GM23338 (cell line): ENCODE measurements at regions not wholly inside any gene's neighbourhood (a gene's known extent, or its start where the extent isn't known, plus 50 kb on each side); places are given as distances from the start of the nearest gene placed in this dataset.

Experiments used
- ATAC-seq: fragments of 200-7000 bp; cut with Tn5 transposase; 3 replicates; pipeline ENCODE4 v1.9.1; 2020
- DNase-seq: peaks from one replicate; pipeline ENCODE4 v3.0.0-alpha.2; 2015; ENCODE audit warnings: low spot score
- H2AFZ ChIP-seq: fragments of 200-600 bp; sonication (generic); 2 replicates; pipeline ENCODE4 v1.8.0; 2016; ENCODE audit warnings: antibody characterized with exemption, mild to moderate bottlenecking, moderate library complexity
- H3F3A ChIP-seq: fragments of 200-600 bp; sonication (generic); replicated peaks from 2 replicates; pipeline ENCODE4 v1.8.0; 2017; ENCODE audit warnings: antibody characterized with exemption, mixed run types, low read depth
- H3K27ac ChIP-seq: fragments of 200-600 bp; sonication (generic); 2 replicates; pipeline ENCODE4 v1.6.1; 2016; ENCODE audit warnings: low read depth
- H3K27me3 ChIP-seq: fragments of 200-600 bp; sonication (generic); 2 replicates; pipeline ENCODE4 v1.8.0; 2016; ENCODE audit warnings: mild to moderate bottlenecking, mixed run types, moderate library complexity; ENCODE audit not compliant: insufficient read depth
- H3K36me3 ChIP-seq: fragments of 200-600 bp; sonication (generic); 2 replicates; pipeline ENCODE4 v1.8.0; 2016; ENCODE audit warnings: mild to moderate bottlenecking; ENCODE audit not compliant: insufficient read depth
- H3K4me1 ChIP-seq: fragments of 200-600 bp; sonication (generic); 2 replicates; pipeline ENCODE4 v1.8.0; 2016; ENCODE audit warnings: mild to moderate bottlenecking, moderate library complexity; ENCODE audit not compliant: insufficient read depth
- H3K4me2 ChIP-seq: fragments of 200-600 bp; sonication (generic); 2 replicates; pipeline ENCODE4 v1.7.1; 2017; ENCODE audit warnings: mixed run types
- H3K4me3 ChIP-seq: fragments of 200-600 bp; sonication (generic); 2 replicates; pipeline ENCODE4 v1.6.1; 2016; ENCODE audit warnings: mixed run types
- H3K79me2 ChIP-seq: fragments of 200-600 bp; sonication (generic); replicated peaks from 2 replicates; pipeline ENCODE4 v1.8.0; 2017; ENCODE audit warnings: mild to moderate bottlenecking; ENCODE audit not compliant: insufficient read depth
- H3K9me2 ChIP-seq: fragments of 200-600 bp; sonication (generic); 2 replicates; pipeline ENCODE4 v1.8.0; 2017; ENCODE audit not compliant: insufficient read depth
- H4K20me1 ChIP-seq: fragments of 200-600 bp; sonication (generic); replicated peaks from 2 replicates; pipeline ENCODE4 v1.8.0; 2017; ENCODE audit warnings: mild to moderate bottlenecking; ENCODE audit not compliant: insufficient read depth
- H3K27ac Mint-ChIP-seq: 2 replicates; pipeline ENCODE4 v1.8.0; 2020; ENCODE audit warnings: inconsistent platforms, mild to moderate bottlenecking, moderate library complexity, mixed read lengths
- H3K27me3 Mint-ChIP-seq: 3 replicates; pipeline ENCODE4 v1.8.0; 2022; ENCODE audit warnings: low read depth, mild to moderate bottlenecking, moderate library complexity, mixed read lengths, inconsistent platforms; ENCODE audit not compliant: insufficient read depth, poor library complexity
- H3K36me3 Mint-ChIP-seq: 3 replicates; pipeline ENCODE4 v1.8.0; 2021; ENCODE audit warnings: low read depth, mild to moderate bottlenecking, inconsistent platforms, moderate library complexity, mixed read lengths
- H3K4me1 Mint-ChIP-seq: 3 replicates; pipeline ENCODE4 v1.8.0; 2020; ENCODE audit warnings: mild to moderate bottlenecking, inconsistent platforms, mixed read lengths
- H3K4me3 Mint-ChIP-seq: 3 replicates; pipeline ENCODE4 v1.8.0; 2021; ENCODE audit warnings: moderate library complexity, mild to moderate bottlenecking, inconsistent platforms, mixed read lengths
- H3K9me3 Mint-ChIP-seq: 3 replicates; pipeline ENCODE4 v1.8.0; 2020; ENCODE audit warnings: moderate library complexity, mild to moderate bottlenecking, inconsistent platforms, mixed read lengths
- EZH2 ChIP-seq: fragments of 200-600 bp; sonication (generic); IDR thresholded peaks from one replicate; pipeline ENCODE4 v1.8.0; 2017; ENCODE audit warnings: antibody characterized with exemption, mild to moderate bottlenecking, low read depth; ENCODE audit not compliant: unreplicated experiment
- EZH2phosphoT487 ChIP-seq: fragments of 200-600 bp; sonication (generic); IDR thresholded peaks from one replicate; pipeline ENCODE4 v1.8.1; 2018; ENCODE audit warnings: antibody characterized with exemption; ENCODE audit not compliant: unreplicated experiment
- NANOG ChIP-seq: IDR thresholded peaks from 2 replicates; pipeline ENCODE4 v1.6.1; 2016; ENCODE audit warnings: antibody characterized with exemption, borderline replicate concordance
- POLR2AphosphoS5 ChIP-seq: IDR thresholded peaks from 2 replicates; pipeline ENCODE4 v1.6.1; 2016; ENCODE audit warnings: antibody characterized with exemption, low read depth
- STAT1 ChIP-seq: IDR thresholded peaks from one replicate; pipeline ENCODE4 v1.6.1; 2016; ENCODE audit warnings: antibody characterized with exemption; ENCODE audit not compliant: unreplicated experiment
- ZNF114 ChIP-seq: fragments of 250-450 bp; sonication (Bioruptor Pico); IDR thresholded peaks from 2 replicates; pipeline ENCODE4 v1.5.0; 2020; ENCODE audit warnings: mild to moderate bottlenecking, moderate library complexity
- TF ChIP-seq, protein P1 (sequence below): fragments of 250-450 bp; sonication (Bioruptor Pico); IDR thresholded peaks from 2 replicates; pipeline ENCODE4 v1.5.0; 2020; ENCODE audit warnings: mild to moderate bottlenecking, moderate library complexity
- TF ChIP-seq, protein P2 (sequence below): IDR thresholded peaks from 2 replicates; pipeline ENCODE4 v1.6.1; 2016; ENCODE audit warnings: antibody characterized with exemption
- TF ChIP-seq, protein P3 (sequence below), 2 experiments: fragments of 200-600 bp in 1 of 2; sonication (generic) in 1 of 2; conservative IDR thresholded peaks; 2 replicates each; pipeline versions ENCODE4 v1.5.1 to v1.6.1; 2016 to 2017; ENCODE audit warnings: antibody characterized with exemption in 2 of 2, low read depth in 2 of 2, mild to moderate bottlenecking in 2 of 2, moderate library complexity in 1 of 2
- TF ChIP-seq, protein P4 (sequence below): IDR thresholded peaks from one replicate; pipeline ENCODE4 v1.6.1; 2018; ENCODE audit warnings: antibody characterized with exemption; ENCODE audit not compliant: unreplicated experiment

DNA sequence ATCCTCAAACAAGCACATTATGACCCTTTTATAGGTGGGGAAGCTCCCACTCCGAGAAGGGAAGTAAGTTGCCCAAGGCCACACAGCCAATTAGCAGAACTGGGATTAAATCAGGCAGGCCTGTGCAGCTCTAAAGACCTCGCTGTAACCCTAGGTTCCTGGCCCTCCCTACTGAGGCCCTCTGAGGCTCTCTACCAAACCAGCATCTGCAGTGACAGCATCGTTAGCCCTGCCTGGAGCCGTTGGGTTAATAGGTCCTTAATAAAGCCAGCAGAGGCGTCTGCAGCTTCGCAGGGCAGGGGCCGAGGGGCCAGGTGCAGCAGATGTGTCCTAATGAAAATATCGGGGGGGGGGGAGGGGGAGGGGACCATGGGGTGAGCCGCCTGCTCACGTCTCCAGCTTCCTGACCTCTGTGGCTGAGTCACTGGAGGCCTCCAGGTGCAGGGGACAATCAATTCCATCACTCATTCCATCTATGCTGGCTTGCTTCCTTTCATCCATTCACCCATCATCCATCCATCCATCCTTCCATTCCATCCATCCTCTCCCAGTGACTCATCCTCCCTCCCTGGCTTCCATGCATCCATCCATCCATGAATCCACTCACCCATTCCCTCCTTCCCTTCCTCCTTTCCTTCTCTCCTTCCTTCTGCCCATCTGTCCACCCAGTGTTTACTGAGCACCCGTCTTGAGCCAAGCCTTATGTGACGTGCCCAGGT, 203.9 kb downstream of the C9orf50 start (continued):
- TF ChIP-seq, protein P1, sequence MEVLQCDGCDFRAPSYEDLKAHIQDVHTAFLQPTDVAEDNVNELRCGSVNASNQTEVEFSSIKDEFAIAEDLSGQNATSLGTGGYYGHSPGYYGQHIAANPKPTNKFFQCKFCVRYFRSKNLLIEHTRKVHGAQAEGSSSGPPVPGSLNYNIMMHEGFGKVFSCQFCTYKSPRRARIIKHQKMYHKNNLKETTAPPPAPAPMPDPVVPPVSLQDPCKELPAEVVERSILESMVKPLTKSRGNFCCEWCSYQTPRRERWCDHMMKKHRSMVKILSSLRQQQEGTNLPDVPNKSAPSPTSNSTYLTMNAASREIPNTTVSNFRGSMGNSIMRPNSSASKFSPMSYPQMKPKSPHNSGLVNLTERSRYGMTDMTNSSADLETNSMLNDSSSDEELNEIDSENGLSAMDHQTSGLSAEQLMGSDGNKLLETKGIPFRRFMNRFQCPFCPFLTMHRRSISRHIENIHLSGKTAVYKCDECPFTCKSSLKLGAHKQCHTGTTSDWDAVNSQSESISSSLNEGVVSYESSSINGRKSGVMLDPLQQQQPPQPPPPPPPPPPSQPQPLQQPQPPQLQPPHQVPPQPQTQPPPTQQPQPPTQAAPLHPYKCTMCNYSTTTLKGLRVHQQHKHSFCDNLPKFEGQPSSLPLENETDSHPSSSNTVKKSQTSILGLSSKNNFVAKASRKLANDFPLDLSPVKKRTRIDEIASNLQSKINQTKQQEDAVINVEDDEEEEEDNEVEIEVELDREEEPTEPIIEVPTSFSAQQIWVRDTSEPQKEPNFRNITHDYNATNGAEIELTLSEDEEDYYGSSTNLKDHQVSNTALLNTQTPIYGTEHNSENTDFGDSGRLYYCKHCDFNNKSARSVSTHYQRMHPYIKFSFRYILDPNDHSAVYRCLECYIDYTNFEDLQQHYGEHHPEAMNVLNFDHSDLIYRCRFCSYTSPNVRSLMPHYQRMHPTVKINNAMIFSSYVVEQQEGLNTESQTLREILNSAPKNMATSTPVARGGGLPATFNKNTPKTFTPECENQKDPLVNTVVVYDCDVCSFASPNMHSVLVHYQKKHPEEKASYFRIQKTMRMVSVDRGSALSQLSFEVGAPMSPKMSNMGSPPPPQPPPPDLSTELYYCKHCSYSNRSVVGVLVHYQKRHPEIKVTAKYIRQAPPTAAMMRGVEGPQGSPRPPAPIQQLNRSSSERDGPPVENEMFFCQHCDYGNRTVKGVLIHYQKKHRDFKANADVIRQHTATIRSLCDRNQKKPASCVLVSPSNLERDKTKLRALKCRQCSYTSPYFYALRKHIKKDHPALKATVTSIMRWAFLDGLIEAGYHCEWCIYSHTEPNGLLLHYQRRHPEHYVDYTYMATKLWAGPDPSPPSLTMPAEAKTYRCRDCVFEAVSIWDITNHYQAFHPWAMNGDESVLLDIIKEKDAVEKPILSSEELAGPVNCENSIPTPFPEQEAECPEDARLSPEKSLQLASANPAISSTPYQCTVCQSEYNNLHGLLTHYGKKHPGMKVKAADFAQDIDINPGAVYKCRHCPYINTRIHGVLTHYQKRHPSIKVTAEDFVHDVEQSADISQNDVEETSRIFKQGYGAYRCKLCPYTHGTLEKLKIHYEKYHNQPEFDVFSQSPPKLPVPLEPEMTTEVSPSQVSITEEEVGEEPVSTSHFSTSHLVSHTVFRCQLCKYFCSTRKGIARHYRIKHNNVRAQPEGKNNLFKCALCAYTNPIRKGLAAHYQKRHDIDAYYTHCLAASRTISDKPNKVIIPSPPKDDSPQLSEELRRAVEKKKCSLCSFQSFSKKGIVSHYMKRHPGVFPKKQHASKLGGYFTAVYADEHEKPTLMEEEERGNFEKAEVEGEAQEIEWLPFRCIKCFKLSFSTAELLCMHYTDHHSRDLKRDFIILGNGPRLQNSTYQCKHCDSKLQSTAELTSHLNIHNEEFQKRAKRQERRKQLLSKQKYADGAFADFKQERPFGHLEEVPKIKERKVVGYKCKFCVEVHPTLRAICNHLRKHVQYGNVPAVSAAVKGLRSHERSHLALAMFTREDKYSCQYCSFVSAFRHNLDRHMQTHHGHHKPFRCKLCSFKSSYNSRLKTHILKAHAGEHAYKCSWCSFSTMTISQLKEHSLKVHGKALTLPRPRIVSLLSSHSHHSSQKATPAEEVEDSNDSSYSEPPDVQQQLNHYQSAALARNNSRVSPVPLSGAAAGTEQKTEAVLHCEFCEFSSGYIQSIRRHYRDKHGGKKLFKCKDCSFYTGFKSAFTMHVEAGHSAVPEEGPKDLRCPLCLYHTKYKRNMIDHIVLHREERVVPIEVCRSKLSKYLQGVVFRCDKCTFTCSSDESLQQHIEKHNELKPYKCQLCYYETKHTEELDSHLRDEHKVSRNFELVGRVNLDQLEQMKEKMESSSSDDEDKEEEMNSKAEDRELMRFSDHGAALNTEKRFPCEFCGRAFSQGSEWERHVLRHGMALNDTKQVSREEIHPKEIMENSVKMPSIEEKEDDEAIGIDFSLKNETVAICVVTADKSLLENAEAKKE (CRISPR knock-in tag), result no peak
- TF ChIP-seq, protein P2, sequence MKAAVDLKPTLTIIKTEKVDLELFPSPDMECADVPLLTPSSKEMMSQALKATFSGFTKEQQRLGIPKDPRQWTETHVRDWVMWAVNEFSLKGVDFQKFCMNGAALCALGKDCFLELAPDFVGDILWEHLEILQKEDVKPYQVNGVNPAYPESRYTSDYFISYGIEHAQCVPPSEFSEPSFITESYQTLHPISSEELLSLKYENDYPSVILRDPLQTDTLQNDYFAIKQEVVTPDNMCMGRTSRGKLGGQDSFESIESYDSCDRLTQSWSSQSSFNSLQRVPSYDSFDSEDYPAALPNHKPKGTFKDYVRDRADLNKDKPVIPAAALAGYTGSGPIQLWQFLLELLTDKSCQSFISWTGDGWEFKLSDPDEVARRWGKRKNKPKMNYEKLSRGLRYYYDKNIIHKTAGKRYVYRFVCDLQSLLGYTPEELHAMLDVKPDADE, result no peak

DNA sequence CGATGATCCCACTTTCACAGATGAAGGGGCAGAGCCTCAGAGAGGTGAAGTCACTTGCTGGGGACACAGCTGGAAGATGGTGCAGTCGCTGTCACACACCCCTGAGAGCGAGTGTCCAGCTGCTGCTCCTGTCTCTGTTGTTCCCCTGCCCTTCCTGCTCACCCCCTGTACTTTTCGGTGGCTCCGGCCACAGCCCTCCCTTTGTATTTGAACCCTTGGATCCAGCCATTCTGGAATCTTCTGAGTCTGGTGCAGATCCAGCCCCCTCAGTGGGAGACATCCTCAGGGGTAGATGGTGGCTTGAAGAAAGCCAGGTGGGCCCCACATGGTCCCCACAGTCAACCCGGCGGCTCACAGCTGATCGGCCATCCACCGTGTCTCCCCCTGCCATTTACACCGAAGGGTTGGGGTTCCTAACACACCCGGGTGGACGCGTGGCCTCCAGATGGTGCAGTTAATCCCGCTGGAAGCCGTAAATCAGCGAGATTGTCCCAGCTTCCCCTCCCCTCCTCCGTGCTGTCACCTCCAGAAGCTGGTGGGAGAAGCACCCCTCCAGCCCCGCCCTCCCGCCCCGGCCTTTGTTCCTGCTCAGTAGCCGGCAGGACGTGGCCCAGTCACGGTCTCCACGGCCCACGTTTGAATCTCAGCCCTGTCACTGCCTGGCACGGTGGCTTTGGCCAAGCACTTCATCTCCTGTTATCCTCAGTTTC, 204.8 kb downstream of the C9orf50 start:
- H3K9me3 Mint-ChIP-seq, result no peaks in the 10 kb centered on the region; the same call in 1 of the 3 replicates
- TF ChIP-seq EZH2phosphoT487 (no peak), NANOG (no peak), EZH2 (no peak), POLR2AphosphoS5 (no peak), ZNF114 (CRISPR knock-in tag) (no peak), STAT1 (no peak)
- TF ChIP-seq, protein P3, sequence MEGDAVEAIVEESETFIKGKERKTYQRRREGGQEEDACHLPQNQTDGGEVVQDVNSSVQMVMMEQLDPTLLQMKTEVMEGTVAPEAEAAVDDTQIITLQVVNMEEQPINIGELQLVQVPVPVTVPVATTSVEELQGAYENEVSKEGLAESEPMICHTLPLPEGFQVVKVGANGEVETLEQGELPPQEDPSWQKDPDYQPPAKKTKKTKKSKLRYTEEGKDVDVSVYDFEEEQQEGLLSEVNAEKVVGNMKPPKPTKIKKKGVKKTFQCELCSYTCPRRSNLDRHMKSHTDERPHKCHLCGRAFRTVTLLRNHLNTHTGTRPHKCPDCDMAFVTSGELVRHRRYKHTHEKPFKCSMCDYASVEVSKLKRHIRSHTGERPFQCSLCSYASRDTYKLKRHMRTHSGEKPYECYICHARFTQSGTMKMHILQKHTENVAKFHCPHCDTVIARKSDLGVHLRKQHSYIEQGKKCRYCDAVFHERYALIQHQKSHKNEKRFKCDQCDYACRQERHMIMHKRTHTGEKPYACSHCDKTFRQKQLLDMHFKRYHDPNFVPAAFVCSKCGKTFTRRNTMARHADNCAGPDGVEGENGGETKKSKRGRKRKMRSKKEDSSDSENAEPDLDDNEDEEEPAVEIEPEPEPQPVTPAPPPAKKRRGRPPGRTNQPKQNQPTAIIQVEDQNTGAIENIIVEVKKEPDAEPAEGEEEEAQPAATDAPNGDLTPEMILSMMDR (conservative IDR thresholded peaks at IDR 0.05; ENCODE audit: low read depth in 2 of 2), result no peak
- TF ChIP-seq, protein P4, sequence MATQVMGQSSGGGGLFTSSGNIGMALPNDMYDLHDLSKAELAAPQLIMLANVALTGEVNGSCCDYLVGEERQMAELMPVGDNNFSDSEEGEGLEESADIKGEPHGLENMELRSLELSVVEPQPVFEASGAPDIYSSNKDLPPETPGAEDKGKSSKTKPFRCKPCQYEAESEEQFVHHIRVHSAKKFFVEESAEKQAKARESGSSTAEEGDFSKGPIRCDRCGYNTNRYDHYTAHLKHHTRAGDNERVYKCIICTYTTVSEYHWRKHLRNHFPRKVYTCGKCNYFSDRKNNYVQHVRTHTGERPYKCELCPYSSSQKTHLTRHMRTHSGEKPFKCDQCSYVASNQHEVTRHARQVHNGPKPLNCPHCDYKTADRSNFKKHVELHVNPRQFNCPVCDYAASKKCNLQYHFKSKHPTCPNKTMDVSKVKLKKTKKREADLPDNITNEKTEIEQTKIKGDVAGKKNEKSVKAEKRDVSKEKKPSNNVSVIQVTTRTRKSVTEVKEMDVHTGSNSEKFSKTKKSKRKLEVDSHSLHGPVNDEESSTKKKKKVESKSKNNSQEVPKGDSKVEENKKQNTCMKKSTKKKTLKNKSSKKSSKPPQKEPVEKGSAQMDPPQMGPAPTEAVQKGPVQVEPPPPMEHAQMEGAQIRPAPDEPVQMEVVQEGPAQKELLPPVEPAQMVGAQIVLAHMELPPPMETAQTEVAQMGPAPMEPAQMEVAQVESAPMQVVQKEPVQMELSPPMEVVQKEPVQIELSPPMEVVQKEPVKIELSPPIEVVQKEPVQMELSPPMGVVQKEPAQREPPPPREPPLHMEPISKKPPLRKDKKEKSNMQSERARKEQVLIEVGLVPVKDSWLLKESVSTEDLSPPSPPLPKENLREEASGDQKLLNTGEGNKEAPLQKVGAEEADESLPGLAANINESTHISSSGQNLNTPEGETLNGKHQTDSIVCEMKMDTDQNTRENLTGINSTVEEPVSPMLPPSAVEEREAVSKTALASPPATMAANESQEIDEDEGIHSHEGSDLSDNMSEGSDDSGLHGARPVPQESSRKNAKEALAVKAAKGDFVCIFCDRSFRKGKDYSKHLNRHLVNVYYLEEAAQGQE, result no peak

More for the DNA sequence above, 204.8 kb downstream of the C9orf50 start:
- no peaks in the 10 kb centered on the region for H3K36me3 Mint-ChIP-seq
- no peak overlapping the region for H3K4me3 Mint-ChIP-seq
- Histone ChIP-seq H4K20me1 (no peaks in the 10 kb centered on the region), H3K4me2 (no peak overlapping the region), H3K27me3 (peaks cover 13% of the 10 kb centered on the region; the same call in 1 of the 2 replicates), H3K4me3 (no peak overlapping the region), H3K9me2 (no peaks in the 10 kb centered on the region), H3K27ac (no peak overlapping the region), H3F3A (0 out of 2 replicates have a peak, but pooled peaks cover 5% of the 10 kb centered on the region), H3K79me2 (no peaks in the 10 kb centered on the region), H2AFZ (no peak overlapping the region), H3K36me3 (no peaks in the 10 kb centered on the region), H3K4me1 (peaks cover 16% of the 10 kb centered on the region)
- ATAC-seq (no peak), DNase-seq (no peak)
- H3K27me3 Mint-ChIP-seq, result peaks cover 20% of the 10 kb centered on the region
- H3K27ac Mint-ChIP-seq, result no peak overlapping the region
- H3K4me1 Mint-ChIP-seq, result peaks cover 19% of the 10 kb centered on the region
